ENCODE measurements at regions not wholly inside any gene's neighbourhood (a gene's known extent, or its start where the extent isn't known, plus 50 kb on each side); places are given as distances from the start of the nearest gene placed in this dataset.

DNA sequence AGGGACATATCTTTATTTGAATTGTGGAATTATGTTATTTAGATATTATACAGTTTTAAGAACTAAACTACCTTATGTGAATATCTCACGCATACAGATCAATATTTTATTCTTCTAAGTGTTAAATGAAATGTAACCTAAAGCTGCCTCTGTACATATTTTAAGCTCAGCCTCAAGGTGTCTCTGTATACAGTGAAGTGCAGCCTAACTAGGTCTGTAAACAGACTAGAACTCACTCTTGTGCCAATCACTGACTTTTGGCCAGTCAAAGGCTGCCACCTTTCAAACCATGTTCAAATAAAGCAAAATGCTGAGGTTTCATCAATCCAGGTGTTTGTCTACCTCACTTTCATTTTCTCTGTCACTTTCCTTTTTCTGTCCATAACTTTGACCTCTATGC is 1074.5 kb upstream of the PRKX start:
- ChIA-PET POLR2A (no interaction called here), CTCF (no interaction called here)
- FAIRE-seq (no peak), DNase-seq (ENCODE audit: low read depth, low spot score) (no peak)
- intact Hi-C loops (cut with micrococcal nuclease) (no loop called here), dilution Hi-C loops (cut with MboI; ENCODE audit: extremely low pct_ligation_motif_present, low sequenced_read_pairs) (no loop called here)
- no peaks in the 10 kb centered on the region for H3K9me3 ChIP-seq (replicated peaks; ENCODE audit: control insufficient read depth, insufficient read depth, low read length)
- no peaks in the 10 kb centered on the region for H3K36me3 ChIP-seq (ENCODE audit: control insufficient read depth in 2 of 2, extremely low read depth in 1 of 2, insufficient read depth in 2 of 2, low read length in 2 of 2)
- H3K79me2 ChIP-seq (ENCODE audit: control insufficient read depth, insufficient read depth, low read length), result no peaks in the 10 kb centered on the region
- H3K27ac ChIP-seq (ENCODE audit: insufficient read depth, low read depth, low read length), result no peak overlapping the region
- no peaks in the 10 kb centered on the region for H3K27me3 ChIP-seq (ENCODE audit: control insufficient read depth in 2 of 2, insufficient read depth in 2 of 2, low read length in 2 of 2)
- TF ChIP-seq POLR2A (IDR thresholded peaks at IDR 0.05; ENCODE audit: low read depth, low read length) (no peak), MYC (IDR thresholded peaks at IDR 0.05; ENCODE audit: low read depth, low read length) (no peak), EZH2 (IDR thresholded peaks at IDR 0.05; ENCODE audit: borderline replicate concordance, low read depth, low read length, severe bottlenecking) (no peak), FOS (IDR thresholded peaks at IDR 0.05; ENCODE audit: borderline replicate concordance, insufficient read depth, low read length) (no peak), GATA2 (IDR thresholded peaks at IDR 0.05; ENCODE audit: insufficient read depth, insufficient read length, low read depth, low read length) (no peak), JUN (IDR thresholded peaks at IDR 0.05; ENCODE audit: borderline replicate concordance, insufficient read depth, insufficient read length, low read depth) (no peak), POLR2AphosphoS5 (IDR thresholded peaks at IDR 0.05; ENCODE audit: insufficient read depth, low read depth, low read length) (no peak)
- TF ChIP-seq, protein P1, sequence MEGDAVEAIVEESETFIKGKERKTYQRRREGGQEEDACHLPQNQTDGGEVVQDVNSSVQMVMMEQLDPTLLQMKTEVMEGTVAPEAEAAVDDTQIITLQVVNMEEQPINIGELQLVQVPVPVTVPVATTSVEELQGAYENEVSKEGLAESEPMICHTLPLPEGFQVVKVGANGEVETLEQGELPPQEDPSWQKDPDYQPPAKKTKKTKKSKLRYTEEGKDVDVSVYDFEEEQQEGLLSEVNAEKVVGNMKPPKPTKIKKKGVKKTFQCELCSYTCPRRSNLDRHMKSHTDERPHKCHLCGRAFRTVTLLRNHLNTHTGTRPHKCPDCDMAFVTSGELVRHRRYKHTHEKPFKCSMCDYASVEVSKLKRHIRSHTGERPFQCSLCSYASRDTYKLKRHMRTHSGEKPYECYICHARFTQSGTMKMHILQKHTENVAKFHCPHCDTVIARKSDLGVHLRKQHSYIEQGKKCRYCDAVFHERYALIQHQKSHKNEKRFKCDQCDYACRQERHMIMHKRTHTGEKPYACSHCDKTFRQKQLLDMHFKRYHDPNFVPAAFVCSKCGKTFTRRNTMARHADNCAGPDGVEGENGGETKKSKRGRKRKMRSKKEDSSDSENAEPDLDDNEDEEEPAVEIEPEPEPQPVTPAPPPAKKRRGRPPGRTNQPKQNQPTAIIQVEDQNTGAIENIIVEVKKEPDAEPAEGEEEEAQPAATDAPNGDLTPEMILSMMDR (IDR thresholded peaks at IDR 0.05; ENCODE audit: extremely low read depth in 1 of 2, insufficient read depth in 1 of 2, low read depth in 1 of 2, low read length in 2 of 2), result no peak
- TF ChIP-seq, protein P2, sequence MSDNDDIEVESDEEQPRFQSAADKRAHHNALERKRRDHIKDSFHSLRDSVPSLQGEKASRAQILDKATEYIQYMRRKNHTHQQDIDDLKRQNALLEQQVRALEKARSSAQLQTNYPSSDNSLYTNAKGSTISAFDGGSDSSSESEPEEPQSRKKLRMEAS (IDR thresholded peaks at IDR 0.05; ENCODE audit: insufficient read depth, insufficient read length), result no peak
- no peaks in the 10 kb centered on the region for H4K20me1 ChIP-seq (replicated peaks; ENCODE audit: control insufficient read depth, extremely low read depth, insufficient read depth, low read length)
- BruUV-seq (replicated peaks), result no TSS peak
- no peak overlapping the region for H3K4me2 ChIP-seq (ENCODE audit: insufficient read depth, low read length)
- H3K4me3 ChIP-seq (replicated peaks in 1 of 3; ENCODE audit: insufficient read depth in 1 of 3, low read depth in 1 of 3, low read length in 3 of 3), result no peak overlapping the region
- no peak overlapping the region for H3K9ac ChIP-seq (replicated peaks; ENCODE audit: extremely low read depth, insufficient read depth, low read length)
- no peaks in the 10 kb centered on the region for H3K4me1 ChIP-seq (ENCODE audit: control insufficient read depth, extremely low read depth, insufficient read depth, low read length)
- no peak overlapping the region for H2AFZ ChIP-seq (ENCODE audit: low read depth, low read length)
- no peaks in the 10 kb centered on the region for H3K9me1 ChIP-seq (replicated peaks; ENCODE audit: control insufficient read depth, extremely low read depth, insufficient read depth, low read length)
